Epithelial cell of esophagus (primary cell): ENCODE measurements at regions not wholly inside any gene's neighbourhood (a gene's known extent, or its start where the extent isn't known, plus 50 kb on each side); places are given as distances from the start of the nearest gene placed in this dataset.

Source experiments
- DNase-seq: peaks from one replicate; pipeline ENCODE4 v3.0.0; 2010; ENCODE audit warnings: low read depth
- H3K4me3 ChIP-seq: 2 replicates; pipeline ENCODE4 v1.5.1; 2011; ENCODE audit warnings: mild to moderate bottlenecking, low read length, control low read depth
- TF ChIP-seq, protein P1 (sequence below): IDR thresholded peaks from 2 replicates; pipeline ENCODE4 v1.5.1; 2011; ENCODE audit warnings: low read depth, mild to moderate bottlenecking, low read length, control low read depth, inconsistent platforms; ENCODE audit not compliant: insufficient read depth; ENCODE audit errors: missing control alignments

DNA sequence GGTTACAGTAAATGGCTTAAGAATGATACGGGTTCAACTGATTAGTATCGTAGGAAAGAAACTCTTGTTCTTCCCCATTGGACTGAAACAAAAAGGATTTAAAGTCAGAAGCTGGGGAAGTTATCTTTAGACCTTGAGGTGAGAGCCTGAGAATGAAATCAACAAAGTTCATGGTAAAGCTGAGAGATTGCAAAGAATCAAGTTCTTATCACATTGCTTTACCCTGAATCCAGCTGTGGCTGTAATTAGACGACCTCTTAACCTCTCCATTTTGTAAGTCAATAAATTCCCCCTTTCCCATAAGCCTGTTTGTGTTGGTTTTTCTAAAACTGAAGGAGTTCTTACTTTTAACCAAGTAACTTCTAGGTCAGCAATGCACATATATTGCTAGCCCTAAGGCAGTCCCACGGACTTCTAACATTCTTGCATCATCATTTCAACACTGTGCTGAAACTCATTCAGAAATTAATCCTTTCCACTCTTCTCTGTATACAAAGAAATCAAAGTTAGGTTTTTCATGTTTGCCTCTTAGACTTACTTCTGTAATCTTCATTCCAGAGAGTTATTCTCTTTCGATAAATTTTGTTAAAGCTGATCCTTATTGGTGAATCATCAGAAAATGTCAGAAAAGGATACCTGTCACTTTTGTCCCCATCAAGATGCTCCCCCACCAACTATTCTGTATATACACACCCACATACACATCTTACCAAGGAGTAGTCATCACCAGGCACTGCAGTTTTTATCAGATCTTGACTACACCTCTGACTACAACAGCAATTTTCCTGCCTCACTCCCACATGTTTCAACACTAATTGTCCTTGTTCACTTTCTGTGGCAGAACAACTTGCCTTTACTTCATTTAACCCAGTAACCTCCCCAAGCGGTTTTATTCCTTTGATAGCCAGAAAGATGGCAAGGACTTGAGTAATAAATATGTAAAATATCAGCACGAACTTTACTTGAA is 77.9 kb upstream of the STK26 start:
- TF ChIP-seq, protein P1, sequence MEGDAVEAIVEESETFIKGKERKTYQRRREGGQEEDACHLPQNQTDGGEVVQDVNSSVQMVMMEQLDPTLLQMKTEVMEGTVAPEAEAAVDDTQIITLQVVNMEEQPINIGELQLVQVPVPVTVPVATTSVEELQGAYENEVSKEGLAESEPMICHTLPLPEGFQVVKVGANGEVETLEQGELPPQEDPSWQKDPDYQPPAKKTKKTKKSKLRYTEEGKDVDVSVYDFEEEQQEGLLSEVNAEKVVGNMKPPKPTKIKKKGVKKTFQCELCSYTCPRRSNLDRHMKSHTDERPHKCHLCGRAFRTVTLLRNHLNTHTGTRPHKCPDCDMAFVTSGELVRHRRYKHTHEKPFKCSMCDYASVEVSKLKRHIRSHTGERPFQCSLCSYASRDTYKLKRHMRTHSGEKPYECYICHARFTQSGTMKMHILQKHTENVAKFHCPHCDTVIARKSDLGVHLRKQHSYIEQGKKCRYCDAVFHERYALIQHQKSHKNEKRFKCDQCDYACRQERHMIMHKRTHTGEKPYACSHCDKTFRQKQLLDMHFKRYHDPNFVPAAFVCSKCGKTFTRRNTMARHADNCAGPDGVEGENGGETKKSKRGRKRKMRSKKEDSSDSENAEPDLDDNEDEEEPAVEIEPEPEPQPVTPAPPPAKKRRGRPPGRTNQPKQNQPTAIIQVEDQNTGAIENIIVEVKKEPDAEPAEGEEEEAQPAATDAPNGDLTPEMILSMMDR = no peak
- H3K4me3 ChIP-seq = no peak overlapping the region
- peak; percentile 4 for DNase-seq

DNA sequence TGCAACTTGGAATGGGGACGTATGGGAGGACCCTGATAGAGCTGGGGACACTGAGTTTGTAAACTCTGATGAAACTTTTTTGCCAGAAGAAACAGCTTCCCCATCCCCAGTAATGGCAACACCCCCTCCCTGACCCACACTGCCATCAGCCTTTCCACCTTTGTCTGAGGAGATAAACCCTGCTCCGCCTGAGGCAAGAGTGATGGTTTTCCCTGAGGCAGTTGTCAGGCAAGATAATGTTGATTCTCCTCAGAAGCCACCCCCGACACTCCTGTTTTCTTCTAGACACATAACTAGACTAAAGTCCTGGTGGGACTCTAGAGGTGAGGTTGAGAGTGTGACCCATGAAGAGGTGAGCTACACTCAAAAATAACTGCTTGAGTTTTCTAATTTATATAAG is 71.9 kb upstream of the STK26 start:
- no peak for DNase-seq
- TF ChIP-seq, protein P1 = no peak
- no peak overlapping the region for H3K4me3 ChIP-seq

DNA sequence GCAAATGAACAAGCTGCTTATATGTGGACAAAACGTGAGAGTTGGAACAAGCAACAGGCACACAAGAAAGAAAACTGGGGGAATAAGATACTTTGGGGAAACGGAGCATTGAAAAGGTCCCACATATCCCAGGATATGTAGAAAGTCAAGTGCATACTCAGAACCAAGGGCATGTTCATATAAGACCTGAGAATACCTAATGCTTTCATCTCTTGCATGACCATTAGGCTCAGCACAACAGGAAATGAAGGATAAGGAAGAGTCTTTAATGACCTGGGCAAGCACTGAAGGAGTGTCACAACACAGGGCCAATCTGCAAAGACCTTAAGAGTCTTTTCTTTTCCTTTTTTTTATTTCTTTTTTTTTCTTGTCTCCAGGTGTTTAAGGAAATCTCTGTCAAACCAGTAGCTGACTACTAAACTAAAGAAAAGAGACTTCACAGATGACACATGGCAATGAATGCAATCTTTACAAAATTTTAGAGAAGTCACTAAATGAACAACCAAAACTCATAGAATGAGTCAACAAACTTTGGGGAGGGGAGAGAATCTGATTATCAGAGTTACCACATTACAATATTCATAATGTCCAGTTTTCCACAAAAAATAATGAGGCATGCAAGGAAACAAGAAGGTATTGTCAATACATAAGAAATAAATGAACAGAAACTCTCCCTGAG is 67.9 kb upstream of the STK26 start:
- no peak for DNase-seq
- no peak overlapping the region for H3K4me3 ChIP-seq
- TF ChIP-seq, protein P1 = no peak

DNA sequence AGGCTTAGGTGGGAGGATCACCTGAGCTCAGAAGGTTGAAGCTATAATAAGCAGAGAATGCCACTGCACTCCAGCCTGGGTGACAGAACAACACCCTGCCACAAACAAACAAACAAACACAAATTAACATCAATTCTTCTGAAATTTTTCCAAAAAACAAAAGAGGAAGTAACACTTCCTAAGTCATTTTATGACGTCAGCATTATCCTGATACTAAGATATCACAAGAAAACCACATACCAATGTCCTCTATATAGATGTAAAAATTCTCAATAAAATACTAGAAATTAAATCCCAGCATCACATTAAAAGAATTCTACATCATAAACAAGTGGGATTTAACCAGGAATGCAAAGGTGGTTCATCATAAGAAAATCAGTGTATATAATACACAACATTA is 64.4 kb upstream of the STK26 start:
- no peak overlapping the region for H3K4me3 ChIP-seq
- no peak for DNase-seq
- TF ChIP-seq, protein P1 = no peak

DNA sequence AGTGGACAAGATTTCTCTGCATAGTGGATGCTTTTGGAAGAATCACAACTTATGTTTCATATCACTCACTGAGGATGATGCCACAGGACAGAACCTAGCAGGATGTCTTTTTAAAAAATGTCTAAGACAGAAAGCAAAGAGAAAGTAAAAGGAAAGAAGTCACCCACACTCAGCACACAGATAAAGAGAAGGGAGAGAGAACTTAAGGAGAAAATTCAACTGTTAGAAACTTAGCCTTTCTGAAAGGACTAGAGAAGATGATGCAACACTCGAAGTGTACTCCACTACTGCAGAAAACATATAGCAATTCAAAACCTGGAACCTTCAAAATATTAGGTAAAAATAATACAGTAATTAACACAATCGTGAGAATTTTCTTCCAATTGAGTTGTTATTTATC is 52.8 kb upstream of the STK26 start:
- no peak overlapping the region for H3K4me3 ChIP-seq
- no peak for DNase-seq
- TF ChIP-seq, protein P1 = no peak
